DMS53 treated with DMSO at 0.1 percent for 48 hours (cell line): ENCODE measurements at regions not wholly inside any gene's neighbourhood (a gene's known extent, or its start where the extent isn't known, plus 50 kb on each side); places are given as distances from the start of the nearest gene placed in this dataset.

Experiments used
- DNase-seq: peaks from one replicate; lab custom pipeline; 2025; ENCODE audit not compliant: unreplicated experiment; lab: John Stamatoyannopoulos, UW

DNA sequence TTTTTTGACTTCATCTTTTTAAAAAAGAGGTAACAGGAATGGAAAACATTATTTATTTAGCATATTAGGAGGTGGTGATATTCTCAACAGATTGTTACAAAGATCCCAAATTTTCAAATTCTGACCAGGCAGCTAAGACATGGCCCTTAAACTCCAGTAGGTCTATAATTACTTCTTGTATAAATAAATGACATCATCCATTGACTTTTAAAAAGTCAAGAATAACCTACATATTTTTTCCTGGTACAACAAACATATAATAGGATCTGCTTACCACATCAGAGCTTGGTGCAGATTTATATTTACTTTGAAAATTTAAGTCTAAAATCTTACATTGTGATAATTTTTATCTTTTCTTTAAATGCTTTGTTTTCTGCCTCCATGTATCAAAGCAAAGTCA, 92.2 kb upstream of the TRPM3 start:
- DNase-seq = no peak

DNA sequence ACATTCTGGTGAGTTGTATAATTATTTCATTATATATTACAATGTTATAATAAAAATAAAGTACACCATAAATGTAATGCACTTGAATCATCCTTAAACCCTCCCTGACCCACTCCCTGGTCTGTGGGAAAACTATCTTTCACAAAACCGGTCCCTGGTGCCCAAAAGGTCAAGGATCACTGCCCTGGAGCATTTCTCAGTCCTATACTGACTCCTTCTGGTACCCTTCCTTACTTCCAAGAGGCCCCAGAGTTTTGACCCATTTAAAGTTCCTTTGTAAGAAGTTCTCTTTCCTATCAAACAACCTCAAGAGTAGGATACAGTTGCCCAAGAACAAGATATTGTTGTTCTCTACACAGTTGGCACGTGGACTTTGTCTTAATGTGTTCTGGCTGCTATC, 88.9 kb upstream of the TRPM3 start:
- no peak for DNase-seq

- no peak for DNase-seq
Measured at GRCh38 chr9:71209890-71210289, 88.5 kb upstream of the TRPM3 start.

DNA sequence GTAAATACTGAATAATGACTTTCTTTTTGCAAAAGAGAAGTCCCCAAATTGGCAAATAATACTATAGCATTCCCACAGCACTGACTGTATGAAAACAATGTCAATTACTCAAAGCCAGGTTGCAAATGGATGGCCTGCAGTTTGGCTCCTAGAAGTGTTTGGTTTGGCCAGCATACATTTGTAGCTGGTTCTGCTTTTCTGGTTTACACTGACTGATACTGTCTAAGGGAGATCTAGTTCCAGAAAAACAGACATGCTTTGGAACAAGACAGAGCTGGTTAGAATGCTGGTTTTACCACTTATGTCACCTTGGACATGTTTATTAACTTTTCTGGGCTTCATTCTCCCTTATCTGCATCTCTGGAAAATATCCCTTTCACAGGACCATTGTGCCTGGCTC, 81.5 kb upstream of the TRPM3 start:
- DNase-seq = no peak

GRCh38 chr9:71191708-71192107, 70.3 kb upstream of the TRPM3 start:
- no peak for DNase-seq

DNA sequence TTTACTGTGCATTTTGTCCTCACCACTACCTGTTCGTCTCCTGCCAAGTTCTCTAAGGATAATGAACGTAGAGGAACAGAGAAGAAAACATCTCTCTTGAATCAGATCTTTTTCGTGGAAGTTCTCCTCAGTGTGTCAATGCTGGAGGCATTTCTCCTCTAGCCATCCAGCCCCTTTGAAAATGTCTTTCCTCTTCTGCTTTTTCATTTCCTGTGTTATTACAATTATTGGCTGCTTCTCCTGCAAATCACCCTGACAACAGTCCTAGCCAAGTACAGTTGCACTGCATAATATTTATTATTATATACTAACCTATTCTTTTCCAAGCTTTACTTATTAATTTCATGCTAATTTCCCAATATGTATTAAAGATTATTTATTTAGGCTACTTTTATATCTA, 61.8 kb upstream of the TRPM3 start:
- DNase-seq = no peak

DNA sequence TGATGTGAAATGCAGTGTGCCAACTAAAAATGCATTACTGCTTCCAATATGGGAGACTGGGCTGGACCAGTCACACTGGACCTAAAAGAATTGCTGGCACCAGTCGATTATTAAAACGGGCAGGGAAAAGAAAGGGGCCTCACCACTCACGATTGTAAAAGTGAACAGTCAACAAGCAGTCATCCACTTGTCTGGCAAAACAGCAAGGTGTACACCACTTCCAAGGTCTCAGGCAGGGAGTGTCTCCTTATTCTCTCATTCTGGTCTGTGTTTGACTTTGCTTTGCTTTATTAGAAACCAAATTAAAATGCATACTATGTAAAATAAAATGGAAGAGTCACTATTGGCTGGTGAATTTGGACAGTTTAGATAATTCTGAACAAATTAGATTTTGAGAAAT, 57.8 kb upstream of the TRPM3 start:
- DNase-seq = no peak

DNA sequence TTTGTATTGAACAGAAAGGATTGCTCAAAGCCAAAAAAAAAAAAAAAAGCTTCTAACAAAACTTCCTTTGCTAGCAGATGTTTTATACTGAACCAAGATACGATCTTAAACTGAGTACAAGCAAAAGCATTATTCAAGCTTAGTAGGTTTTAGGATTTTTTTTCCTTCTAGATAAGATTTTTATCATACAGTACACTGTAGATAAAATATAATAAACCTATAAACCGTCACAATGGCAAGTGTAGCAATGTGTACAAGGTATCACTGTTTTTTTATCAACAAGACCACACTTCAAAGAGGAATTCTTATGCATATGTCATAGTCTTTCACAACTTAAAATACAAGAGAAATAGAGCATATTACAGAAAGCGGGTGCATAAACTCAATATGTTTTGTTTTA, 56.5 kb upstream of the TRPM3 start:
- no peak for DNase-seq

- DNase-seq = no peak
Measured at GRCh38 chr9:71171517-71171916, 50.1 kb upstream of the TRPM3 start.
